Keratinocyte (primary cell): ENCODE measurements at regions not wholly inside any gene's neighbourhood (a gene's known extent, or its start where the extent isn't known, plus 50 kb on each side); places are given as distances from the start of the nearest gene placed in this dataset.

Source experiments
- DNase-seq: peaks from one replicate; pipeline ENCODE4 v3.0.0-alpha.2; 2011; ENCODE audit warnings: low read depth, missing footprints, low spot score
- FAIRE-seq: peaks from 2 replicates; lab custom pipeline; 2011; peaks lifted over from hg19 to GRCh38; lab: Jason Lieb, UNC
- H2AFZ ChIP-seq: 2 replicates; pipeline ENCODE4 v1.6.0; 2012; ENCODE audit warnings: low read length, control low read depth, inconsistent platforms; ENCODE audit not compliant: control insufficient read depth
- H3K27ac ChIP-seq: 2 replicates; pipeline ENCODE4 v1.5.1; 2011; ENCODE audit warnings: low read length; ENCODE audit not compliant: control insufficient read depth, insufficient read depth
- H3K27me3 ChIP-seq: 3 replicates; pipeline ENCODE4 v1.6.0; 2011; ENCODE audit warnings: low read length; ENCODE audit not compliant: control insufficient read depth, insufficient read depth; ENCODE audit errors: extremely low read depth
- H3K36me3 ChIP-seq, 2 experiments: 2 replicates in 1 of 2; 3 replicates in 1 of 2; pipeline ENCODE4 v1.5.1; 2011; ENCODE audit warnings: low read length in 2 of 2, mild to moderate bottlenecking in 1 of 2; ENCODE audit not compliant: control insufficient read depth in 2 of 2, insufficient read depth in 2 of 2; ENCODE audit errors: extremely low read depth in 1 of 2
- H3K4me1 ChIP-seq: 3 replicates; pipeline ENCODE4 v1.5.1; 2011; ENCODE audit warnings: low read length; ENCODE audit not compliant: control insufficient read depth, insufficient read depth; ENCODE audit errors: extremely low read depth
- H3K4me2 ChIP-seq: 3 replicates; pipeline ENCODE4 v1.6.0; 2011; ENCODE audit warnings: low read depth, low read length; ENCODE audit not compliant: control insufficient read depth, insufficient read depth; ENCODE audit errors: extremely low read depth
- H3K4me3 ChIP-seq, 3 experiments: fragments of 200-600 bp in 1 of 3; sonication (generic) in 1 of 3; 2 replicates in 2 of 3; 3 replicates in 1 of 3; pipeline ENCODE4 v1.5.1; 2011 to 2016; ENCODE audit warnings: low read length in 3 of 3, mild to moderate bottlenecking in 3 of 3, control low read depth in 2 of 3, inconsistent platforms in 1 of 3, low read depth in 1 of 3, mixed read lengths in 1 of 3, mixed run types in 1 of 3, moderate library complexity in 1 of 3; ENCODE audit not compliant: control insufficient read depth in 2 of 3, insufficient read depth in 2 of 3; ENCODE audit errors: extremely low read depth in 1 of 3
- H3K79me2 ChIP-seq: 2 replicates; pipeline ENCODE4 v1.6.0; 2012; ENCODE audit warnings: low read length; ENCODE audit not compliant: control insufficient read depth, insufficient read depth
- H3K9ac ChIP-seq: 3 replicates; pipeline ENCODE4 v1.6.0; 2011; ENCODE audit warnings: low read length; ENCODE audit not compliant: control insufficient read depth, insufficient read depth; ENCODE audit errors: extremely low read depth
- H3K9me1 ChIP-seq: 3 replicates; pipeline ENCODE4 v1.6.0; 2011; ENCODE audit warnings: low read length; ENCODE audit not compliant: control insufficient read depth, insufficient read depth; ENCODE audit errors: extremely low read depth
- H3K9me3 ChIP-seq: 2 replicates; pipeline ENCODE4 v1.5.1; 2012; ENCODE audit warnings: low read depth, low read length; ENCODE audit not compliant: control insufficient read depth
- H4K20me1 ChIP-seq: 3 replicates; pipeline ENCODE4 v1.6.0; 2011; ENCODE audit warnings: low read length; ENCODE audit not compliant: control insufficient read depth, insufficient read depth; ENCODE audit errors: extremely low read depth
- EZH2 ChIP-seq: IDR thresholded peaks from one replicate; pipeline ENCODE4 v1.6.1; 2012; ENCODE audit warnings: inconsistent platforms, mild to moderate bottlenecking, low read length, moderate library complexity
- dilution Hi-C: fragments of 300-500 bp; cut with MboI; formaldehyde crosslinking; loops from one replicate; pipeline ENCODE4 v1.7.0; 2020; ENCODE audit warnings: low sequenced_read_pairs; ENCODE audit not compliant: extremely low pct_ligation_motif_present
- TF ChIP-seq, protein P1 (sequence below), 3 experiments: IDR thresholded peaks in 1 of 3; conservative IDR thresholded peaks in 1 of 3; optimal IDR thresholded peaks in 1 of 3; 2 replicates in 2 of 3; 3 replicates in 1 of 3; pipeline versions ENCODE3 to v1.5.1; 2011; ENCODE audit warnings: low read length in 3 of 3, mild to moderate bottlenecking in 3 of 3, moderate library complexity in 2 of 3, control low read depth in 1 of 3, inconsistent platforms in 1 of 3; ENCODE audit not compliant: insufficient read depth in 2 of 3; ENCODE audit errors: extremely low read depth in 1 of 3

DNA sequence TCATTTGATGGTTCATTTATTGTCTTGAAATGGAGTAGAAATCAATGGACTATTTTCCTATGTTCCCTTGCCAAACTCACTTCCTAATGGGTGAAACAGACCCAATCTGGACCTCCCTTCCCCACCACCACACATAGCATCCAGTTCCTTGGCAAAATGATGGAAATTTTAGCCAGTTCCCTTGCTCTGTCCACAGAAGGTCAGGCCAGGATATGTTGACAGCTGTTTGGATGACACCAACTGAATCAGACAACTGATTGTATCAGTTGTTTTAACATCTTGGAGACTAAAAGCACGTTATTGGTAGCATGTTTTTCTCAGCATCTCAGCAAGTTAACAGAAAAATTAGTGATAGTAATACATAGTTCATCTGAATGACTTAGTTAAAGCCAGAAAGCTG, 534.8 kb downstream of the PSAT1 start:
- H3K79me2 ChIP-seq, result no peaks in the 10 kb centered on the region
- H3K36me3 ChIP-seq, result no peaks in the 10 kb centered on the region
- no peaks in the 10 kb centered on the region for H3K27me3 ChIP-seq
- H3K9me3 ChIP-seq, result no peaks in the 10 kb centered on the region
- dilution Hi-C loops, result no loop called here
- no peak for DNase-seq
- H3K4me2 ChIP-seq, result no peak overlapping the region
- no peak for TF ChIP-seq EZH2
- TF ChIP-seq, protein P1, sequence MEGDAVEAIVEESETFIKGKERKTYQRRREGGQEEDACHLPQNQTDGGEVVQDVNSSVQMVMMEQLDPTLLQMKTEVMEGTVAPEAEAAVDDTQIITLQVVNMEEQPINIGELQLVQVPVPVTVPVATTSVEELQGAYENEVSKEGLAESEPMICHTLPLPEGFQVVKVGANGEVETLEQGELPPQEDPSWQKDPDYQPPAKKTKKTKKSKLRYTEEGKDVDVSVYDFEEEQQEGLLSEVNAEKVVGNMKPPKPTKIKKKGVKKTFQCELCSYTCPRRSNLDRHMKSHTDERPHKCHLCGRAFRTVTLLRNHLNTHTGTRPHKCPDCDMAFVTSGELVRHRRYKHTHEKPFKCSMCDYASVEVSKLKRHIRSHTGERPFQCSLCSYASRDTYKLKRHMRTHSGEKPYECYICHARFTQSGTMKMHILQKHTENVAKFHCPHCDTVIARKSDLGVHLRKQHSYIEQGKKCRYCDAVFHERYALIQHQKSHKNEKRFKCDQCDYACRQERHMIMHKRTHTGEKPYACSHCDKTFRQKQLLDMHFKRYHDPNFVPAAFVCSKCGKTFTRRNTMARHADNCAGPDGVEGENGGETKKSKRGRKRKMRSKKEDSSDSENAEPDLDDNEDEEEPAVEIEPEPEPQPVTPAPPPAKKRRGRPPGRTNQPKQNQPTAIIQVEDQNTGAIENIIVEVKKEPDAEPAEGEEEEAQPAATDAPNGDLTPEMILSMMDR (optimal IDR thresholded peaks at IDR 0.05 in 1 of 3, IDR thresholded peaks at IDR 0.05 in 1 of 3, conservative IDR thresholded peaks at IDR 0.05 in 1 of 3; ENCODE audit: extremely low read depth in 1 of 3, insufficient read depth in 2 of 3, low read length in 3 of 3), result no peak
- no peak overlapping the region for H3K27ac ChIP-seq
- H3K9ac ChIP-seq, result no peak overlapping the region
- no peak overlapping the region for H3K4me3 ChIP-seq
- FAIRE-seq, result no peak
- H2AFZ ChIP-seq, result no peak overlapping the region
- H4K20me1 ChIP-seq, result no peaks in the 10 kb centered on the region
- no peaks in the 10 kb centered on the region for H3K4me1 ChIP-seq
- no peaks in the 10 kb centered on the region for H3K9me1 ChIP-seq

- TF ChIP-seq, protein P1 (optimal IDR thresholded peaks at IDR 0.05 in 1 of 3, IDR thresholded peaks at IDR 0.05 in 1 of 3, conservative IDR thresholded peaks at IDR 0.05 in 1 of 3; ENCODE audit: extremely low read depth in 1 of 3, insufficient read depth in 2 of 3, low read length in 3 of 3), result no peak
- TF ChIP-seq EZH2, result no peak
- no peak for DNase-seq
- Histone ChIP-seq H3K27ac (no peak overlapping the region), H4K20me1 (no peaks in the 10 kb centered on the region), H3K4me2 (no peak overlapping the region), H2AFZ (no peak overlapping the region), H3K9me1 (no peaks in the 10 kb centered on the region), H3K9me3 (no peaks in the 10 kb centered on the region), H3K4me1 (no peaks in the 10 kb centered on the region), H3K4me3 (no peak overlapping the region), H3K79me2 (no peaks in the 10 kb centered on the region), H3K36me3 (no peaks in the 10 kb centered on the region), H3K27me3 (no peaks in the 10 kb centered on the region), H3K9ac (no peak overlapping the region)
- dilution Hi-C loops, result no loop called here
- FAIRE-seq, result no peak
Measured at GRCh38 chr9:78835928-78836450, 539.1 kb downstream of the PSAT1 start.
